ENCODE measurements at regions not wholly inside any gene's neighbourhood (a gene's known extent, or its start where the extent isn't known, plus 50 kb on each side); places are given as distances from the start of the nearest gene placed in this dataset.

GRCh38 chr12:128180166-128180565, 86.8 kb upstream of the TMEM132C start:
- Histone ChIP-seq H4K20me1 (ENCODE audit: low read depth, low read length) (no peaks in the 10 kb centered on the region), H3K4me2 (ENCODE audit: low read depth, low read length, poor library complexity, severe bottlenecking) (no peak overlapping the region), H3K27me3 (ENCODE audit: low read length) (no peaks in the 10 kb centered on the region), H3K4me3 (ENCODE audit: insufficient read depth, low read length, poor library complexity, severe bottlenecking) (no peak overlapping the region), H3K79me2 (ENCODE audit: insufficient read depth, low read length) (no peaks in the 10 kb centered on the region), H3K9me3 (ENCODE audit: insufficient read depth, low read length) (no peaks in the 10 kb centered on the region), H3K27ac (ENCODE audit: low read depth, low read length) (no peak overlapping the region), H3K36me3 (ENCODE audit: low read length) (no peaks in the 10 kb centered on the region), H3K9me2 (replicated peaks; ENCODE audit: insufficient read depth, low read length) (no peaks in the 10 kb centered on the region), H3F3A (ENCODE audit: insufficient read depth) (no peaks in the 10 kb centered on the region), H2AFZ (ENCODE audit: low read depth, low read length, severe bottlenecking) (no peak overlapping the region), H3K9ac (ENCODE audit: low read length) (no peak overlapping the region)
- no peak for TF ChIP-seq EZH2phosphoT487 (conservative IDR thresholded peaks at IDR 0.05; ENCODE audit: low read length)
- no peak for TF ChIP-seq CTCF (IDR thresholded peaks at IDR 0.05; ENCODE audit: insufficient read depth, low read length, poor library complexity, severe bottlenecking)

- H3K9ac ChIP-seq (ENCODE audit: low read length): no peak overlapping the region
Measured at GRCh38 chr12:128190052-128190451, 76.9 kb upstream of the TMEM132C start.

GRCh38 chr12:128190614-128191013, 76.4 kb upstream of the TMEM132C start:
- no peaks in the 10 kb centered on the region for H4K20me1 ChIP-seq (ENCODE audit: low read depth, low read length)
- H3K27ac ChIP-seq (ENCODE audit: low read depth, low read length): no peak overlapping the region
- no peaks in the 10 kb centered on the region for H3K36me3 ChIP-seq (ENCODE audit: low read length)
- no peak overlapping the region for H2AFZ ChIP-seq (ENCODE audit: low read depth, low read length, severe bottlenecking)
- H3K9ac ChIP-seq (ENCODE audit: low read length): no peak overlapping the region
- H3K4me2 ChIP-seq (ENCODE audit: low read depth, low read length, poor library complexity, severe bottlenecking): no peak overlapping the region
- no peaks in the 10 kb centered on the region for H3K79me2 ChIP-seq (ENCODE audit: insufficient read depth, low read length)
- no peaks in the 10 kb centered on the region for H3K27me3 ChIP-seq (ENCODE audit: low read length)
- H3K9me2 ChIP-seq (replicated peaks; ENCODE audit: insufficient read depth, low read length): no peaks in the 10 kb centered on the region
- H3F3A ChIP-seq (ENCODE audit: insufficient read depth): no peaks in the 10 kb centered on the region
- no peaks in the 10 kb centered on the region for H3K9me3 ChIP-seq (ENCODE audit: insufficient read depth, low read length)
- H3K4me3 ChIP-seq (ENCODE audit: insufficient read depth, low read length, poor library complexity, severe bottlenecking): no peak overlapping the region
- no peak for TF ChIP-seq EZH2phosphoT487 (conservative IDR thresholded peaks at IDR 0.05; ENCODE audit: low read length)
- no peak for TF ChIP-seq CTCF (IDR thresholded peaks at IDR 0.05; ENCODE audit: insufficient read depth, low read length, poor library complexity, severe bottlenecking)

More at GRCh38 chr12:128190052-128190451, 76.9 kb upstream of the TMEM132C start:
- H3K36me3 ChIP-seq (ENCODE audit: low read length): no peaks in the 10 kb centered on the region
- no peaks in the 10 kb centered on the region for H3F3A ChIP-seq (ENCODE audit: insufficient read depth)
- H2AFZ ChIP-seq (ENCODE audit: low read depth, low read length, severe bottlenecking): no peak overlapping the region
- no peaks in the 10 kb centered on the region for H4K20me1 ChIP-seq (ENCODE audit: low read depth, low read length)
- H3K4me3 ChIP-seq (ENCODE audit: insufficient read depth, low read length, poor library complexity, severe bottlenecking): no peak overlapping the region
- H3K4me2 ChIP-seq (ENCODE audit: low read depth, low read length, poor library complexity, severe bottlenecking): no peak overlapping the region
- no peaks in the 10 kb centered on the region for H3K27me3 ChIP-seq (ENCODE audit: low read length)
- TF ChIP-seq EZH2phosphoT487 (conservative IDR thresholded peaks at IDR 0.05; ENCODE audit: low read length) (no peak), CTCF (IDR thresholded peaks at IDR 0.05; ENCODE audit: insufficient read depth, low read length, poor library complexity, severe bottlenecking) (no peak)
- no peak overlapping the region for H3K27ac ChIP-seq (ENCODE audit: low read depth, low read length)
- H3K9me2 ChIP-seq (replicated peaks; ENCODE audit: insufficient read depth, low read length): no peaks in the 10 kb centered on the region
- H3K9me3 ChIP-seq (ENCODE audit: insufficient read depth, low read length): no peaks in the 10 kb centered on the region
- no peaks in the 10 kb centered on the region for H3K79me2 ChIP-seq (ENCODE audit: insufficient read depth, low read length)
